ENCODE measurements at regions not wholly inside any gene's neighbourhood (a gene's known extent, or its start where the extent isn't known, plus 50 kb on each side); places are given as distances from the start of the nearest gene placed in this dataset.

DNA sequence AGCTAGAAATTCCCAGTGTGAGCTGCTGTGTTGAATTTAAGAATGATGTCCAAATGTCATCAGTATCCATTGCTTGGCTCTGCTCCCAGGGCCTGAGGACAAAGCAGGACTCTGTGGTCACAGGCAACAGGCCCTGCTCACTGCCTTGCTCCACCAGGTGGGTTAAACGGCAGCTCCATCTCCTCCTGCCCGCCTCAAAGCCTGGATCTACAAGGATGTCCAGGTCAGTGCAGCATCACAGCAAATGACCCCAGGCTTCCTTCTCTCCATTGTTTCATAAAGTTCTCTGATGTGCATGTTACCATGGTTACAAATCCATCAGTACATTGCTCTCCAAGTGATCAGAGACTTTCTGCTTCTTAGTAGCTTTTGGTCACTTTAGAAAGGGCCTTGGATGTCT is 322.0 kb upstream of the ZNF32 start:
- DNase-seq (ENCODE audit: low spot score) = no peak

DNA sequence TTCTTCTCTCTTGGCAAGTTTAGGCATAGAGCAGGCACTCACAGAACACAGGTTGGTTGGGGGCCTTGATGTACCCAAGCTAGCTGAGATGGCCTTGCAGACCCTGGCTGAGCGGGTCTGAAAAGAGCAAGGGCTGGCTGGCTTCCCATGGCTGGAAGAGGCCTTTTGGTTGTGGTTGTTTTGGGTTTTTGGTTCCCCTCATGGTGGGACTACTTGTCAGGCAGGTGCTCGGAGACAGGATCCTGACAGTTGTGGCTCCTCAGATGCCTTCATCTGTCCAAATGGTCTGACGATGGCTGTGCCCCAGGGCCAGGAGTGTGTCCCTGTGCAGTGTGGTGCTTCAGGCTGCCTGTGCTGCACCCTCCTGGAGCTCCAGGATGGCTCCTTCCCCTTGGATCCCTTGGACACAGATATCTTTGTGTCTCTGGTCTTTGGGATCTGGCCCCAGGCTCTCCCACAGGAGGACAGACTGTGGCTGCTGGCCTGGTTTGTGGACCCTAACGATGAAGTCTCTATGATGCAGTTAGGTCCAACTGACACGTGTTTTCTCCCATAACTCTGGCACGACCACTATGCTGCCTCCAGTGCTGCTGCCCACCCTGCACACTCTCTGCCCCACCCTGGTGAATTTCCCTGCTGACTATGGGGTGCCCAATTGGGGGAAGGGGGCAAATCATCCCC is 321.5 kb upstream of the ZNF32 start:
- no peak for DNase-seq (ENCODE audit: low spot score)

DNA sequence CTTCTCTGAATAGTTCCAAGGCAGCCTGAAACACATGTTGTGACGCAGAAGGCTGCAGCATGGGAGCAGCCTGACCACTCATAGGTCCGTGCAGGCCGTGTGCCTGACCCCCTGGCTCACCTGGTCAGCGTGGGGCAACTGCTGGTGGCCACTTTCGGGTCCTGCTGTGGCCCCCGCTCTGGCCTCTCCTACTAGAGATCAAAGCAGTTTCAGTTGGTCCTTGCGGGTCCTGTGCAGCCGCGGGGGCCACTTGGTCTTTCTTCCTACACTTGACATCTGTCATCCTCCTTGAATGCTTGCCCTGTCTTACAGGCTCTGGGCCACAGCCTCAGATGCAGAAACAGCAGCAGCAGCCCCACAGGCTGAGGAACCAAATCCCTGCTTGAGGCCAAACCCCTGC is 320.8 kb upstream of the ZNF32 start:
- no peak for DNase-seq (ENCODE audit: low spot score)

DNA sequence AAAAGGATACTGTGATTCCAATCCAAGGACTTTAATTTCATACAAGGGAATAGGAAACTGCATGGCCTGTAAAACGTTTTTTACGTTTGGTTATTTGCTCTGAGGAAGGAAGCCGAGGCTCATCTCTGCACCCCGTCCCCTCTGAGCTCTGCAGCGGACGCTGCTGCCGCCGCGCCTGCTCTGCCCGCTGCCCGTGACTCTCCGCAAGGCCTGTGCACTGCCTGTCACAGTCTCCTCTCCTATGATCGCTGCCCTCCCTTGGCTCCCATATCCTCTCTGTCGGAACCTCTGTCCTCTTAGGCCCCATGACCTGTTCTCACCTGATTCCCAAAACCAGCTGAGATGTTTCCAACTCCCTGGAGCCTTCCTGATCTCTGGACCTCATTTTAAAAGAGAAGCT is 320.3 kb upstream of the ZNF32 start:
- no peak for DNase-seq (ENCODE audit: low spot score)

DNA sequence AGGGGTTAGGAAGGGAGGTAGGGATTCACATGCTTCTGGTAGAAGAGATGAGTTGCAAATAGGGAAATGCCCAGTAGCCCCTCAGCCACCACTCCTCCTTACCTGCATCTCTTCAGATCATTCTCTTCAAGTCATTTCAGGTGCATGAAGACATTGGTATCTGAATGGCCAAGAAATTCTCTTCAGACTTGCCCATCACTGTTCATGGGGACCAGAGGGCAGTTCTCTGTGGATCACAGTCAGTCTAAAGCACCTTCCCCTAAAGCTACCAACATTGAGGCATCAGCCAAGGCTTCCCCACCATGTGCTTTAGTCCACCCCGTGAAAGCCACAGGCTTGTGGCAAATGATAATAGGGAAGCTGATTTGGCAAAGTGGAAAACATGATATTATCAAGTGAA is 319.4 kb upstream of the ZNF32 start:
- no peak for DNase-seq (ENCODE audit: low spot score)

DNA sequence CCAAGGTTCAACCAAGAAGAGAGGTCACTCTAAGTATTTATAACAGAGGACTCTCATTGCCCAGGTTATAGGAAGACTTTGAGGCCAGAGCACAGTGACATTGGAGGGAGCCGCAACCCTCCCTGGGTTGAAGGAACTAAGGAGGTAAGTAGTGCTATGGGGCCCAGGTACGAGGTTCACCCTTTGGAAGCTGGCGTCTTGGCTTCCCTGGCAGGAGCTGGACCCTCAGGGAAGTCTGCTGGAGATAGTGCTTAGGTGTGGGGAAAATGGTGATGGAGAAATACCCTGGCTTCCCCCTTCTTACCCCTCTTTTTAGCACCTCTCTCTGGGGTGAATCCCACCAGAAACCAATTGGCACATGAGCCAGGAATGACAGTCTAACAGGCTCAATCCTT is 317.9 kb upstream of the ZNF32 start:
- no peak for DNase-seq (ENCODE audit: low spot score)

DNA sequence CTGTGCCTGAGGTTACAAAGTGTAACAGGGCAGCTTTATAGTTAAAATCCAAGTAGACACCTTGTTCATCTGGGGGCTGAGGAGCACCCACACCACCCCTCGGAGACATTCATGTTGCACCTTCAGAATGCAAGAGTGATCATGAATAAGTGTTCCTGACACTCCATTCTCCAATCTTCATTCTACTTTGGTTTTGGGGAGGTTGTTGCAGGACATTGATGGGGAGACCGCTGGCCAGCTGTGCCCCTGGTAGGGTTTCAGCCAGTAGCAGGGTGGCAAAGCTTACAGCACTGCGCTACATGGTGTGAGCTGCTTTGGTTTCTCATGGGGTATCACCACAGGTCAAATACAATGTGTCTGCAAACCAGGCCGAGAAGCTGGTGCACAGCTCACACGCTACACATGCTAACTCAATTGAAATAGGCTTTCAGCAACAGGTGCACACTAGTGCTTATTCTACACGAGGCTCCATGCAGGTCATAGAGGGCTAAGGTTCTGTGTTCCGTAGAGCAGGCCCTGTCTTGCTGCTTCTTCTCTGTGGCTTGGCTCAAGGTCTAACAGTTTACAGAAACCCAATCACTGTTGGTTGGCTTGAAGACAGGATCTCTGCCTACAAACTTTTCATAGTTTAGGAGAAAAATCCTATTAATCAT is 317.4 kb upstream of the ZNF32 start:
- DNase-seq (ENCODE audit: low spot score) = no peak

DNA sequence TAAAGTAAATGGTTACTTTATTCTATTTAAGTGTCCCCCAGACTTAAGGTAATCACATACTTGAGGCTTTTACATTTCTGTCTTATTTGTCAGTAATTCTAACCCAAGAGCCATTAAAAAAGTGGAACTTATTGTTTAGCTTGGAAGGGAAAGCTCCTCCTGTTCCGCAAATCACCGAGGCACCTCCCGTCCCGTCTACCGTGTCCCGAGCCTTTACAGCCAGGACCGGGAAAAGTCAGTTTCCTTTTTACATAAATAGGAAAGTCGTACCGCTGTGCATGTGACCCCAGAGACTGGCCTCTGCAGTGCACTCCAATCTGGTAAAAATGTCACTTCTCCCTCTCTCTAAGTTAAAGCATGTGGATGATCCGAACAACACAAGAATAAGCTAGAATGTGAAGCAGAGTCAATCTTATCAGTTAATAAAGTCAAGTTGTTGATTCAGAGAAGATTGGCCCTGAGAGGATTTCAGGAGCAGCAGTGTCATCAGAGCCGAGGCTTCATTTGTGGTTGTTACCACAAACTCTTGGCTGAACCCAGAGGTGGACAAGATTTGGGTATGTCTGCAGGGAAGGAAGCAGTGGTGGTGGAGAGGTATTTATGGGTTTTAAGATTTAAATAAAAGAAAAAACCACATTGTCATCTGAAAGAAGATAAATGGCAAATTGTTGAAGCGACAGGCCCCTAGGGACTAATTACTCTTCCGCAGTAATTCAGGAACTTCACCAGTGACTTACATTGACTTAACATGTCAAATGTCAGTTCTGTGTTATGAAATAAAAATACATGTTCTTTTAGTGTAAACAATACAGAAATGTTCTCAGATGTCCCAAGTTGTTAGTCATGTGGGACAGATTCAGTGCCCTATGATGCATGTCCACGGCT is 316.6 kb upstream of the ZNF32 start:
- DNase-seq (ENCODE audit: low spot score) = no peak

DNA sequence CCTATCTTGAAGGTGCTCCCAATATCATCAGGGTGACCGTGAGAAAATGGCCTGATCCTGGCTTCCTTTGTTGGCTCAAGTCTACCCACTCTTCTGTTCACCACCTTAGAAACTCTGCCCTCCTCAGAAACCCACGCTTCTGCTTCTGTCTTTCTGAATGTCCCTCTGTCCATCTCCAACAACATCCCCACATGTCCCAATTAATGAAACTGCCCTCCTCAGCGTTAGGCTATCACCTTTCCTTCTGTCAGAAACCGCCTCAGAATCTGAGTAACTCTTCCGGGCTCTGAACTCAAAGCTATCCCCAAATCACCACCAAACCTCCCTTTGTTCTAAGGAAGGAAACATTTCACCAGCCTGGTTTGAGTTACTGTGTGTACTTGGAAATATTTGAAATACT is 315.8 kb upstream of the ZNF32 start:
- DNase-seq (ENCODE audit: low spot score) = no peak

DNA sequence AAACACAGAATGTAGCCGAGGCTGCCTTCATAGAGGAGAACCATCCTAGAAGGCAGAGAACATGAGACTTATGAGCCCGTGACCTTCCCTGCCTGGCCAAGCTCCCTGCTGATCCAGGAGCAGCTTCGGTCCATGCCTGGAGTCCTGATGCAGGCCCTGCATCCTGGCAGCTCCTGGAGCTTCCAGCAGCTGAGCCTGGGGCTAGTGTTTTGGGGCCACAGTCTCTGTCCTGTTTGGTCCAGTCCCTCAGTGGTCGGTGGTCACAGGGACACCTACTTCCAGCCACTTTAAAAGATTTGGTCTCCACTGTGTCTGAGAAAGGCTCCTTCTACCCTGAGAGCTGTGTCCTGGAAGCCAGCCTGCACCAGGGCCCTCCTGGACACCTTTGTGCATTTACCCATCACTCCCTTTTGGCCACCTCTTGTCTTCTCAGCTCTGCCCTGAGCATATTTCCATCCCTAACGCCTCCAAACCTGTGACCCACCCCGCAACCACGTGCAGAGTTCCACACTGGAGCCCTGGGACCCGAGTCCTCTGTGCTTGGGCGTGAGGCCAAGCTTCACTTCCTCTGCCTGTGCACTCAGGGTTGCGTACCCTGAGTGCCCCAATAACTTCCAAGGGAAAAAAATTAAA is 315.2 kb upstream of the ZNF32 start:
- DNase-seq (ENCODE audit: low spot score) = no peak

DNA sequence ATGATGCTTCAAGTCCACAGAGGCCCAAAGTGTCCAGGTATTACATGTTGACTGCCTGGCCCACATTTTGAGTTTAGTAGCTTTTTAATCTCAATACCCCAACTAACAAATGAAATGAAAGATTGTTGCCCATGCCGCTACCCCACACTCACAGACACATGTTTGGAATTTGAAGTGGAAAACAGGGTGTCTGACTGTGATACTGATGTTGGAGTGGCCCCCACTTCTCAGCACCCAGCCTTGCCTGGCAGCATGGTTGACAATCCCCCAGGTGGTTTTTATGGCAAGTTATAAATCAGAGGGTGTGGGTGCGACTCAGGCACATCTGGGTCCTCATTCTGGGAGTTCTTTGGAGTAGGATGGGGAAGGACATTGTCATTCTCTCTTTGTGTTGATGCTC is 314.7 kb upstream of the ZNF32 start:
- no peak for DNase-seq (ENCODE audit: low spot score)

DNA sequence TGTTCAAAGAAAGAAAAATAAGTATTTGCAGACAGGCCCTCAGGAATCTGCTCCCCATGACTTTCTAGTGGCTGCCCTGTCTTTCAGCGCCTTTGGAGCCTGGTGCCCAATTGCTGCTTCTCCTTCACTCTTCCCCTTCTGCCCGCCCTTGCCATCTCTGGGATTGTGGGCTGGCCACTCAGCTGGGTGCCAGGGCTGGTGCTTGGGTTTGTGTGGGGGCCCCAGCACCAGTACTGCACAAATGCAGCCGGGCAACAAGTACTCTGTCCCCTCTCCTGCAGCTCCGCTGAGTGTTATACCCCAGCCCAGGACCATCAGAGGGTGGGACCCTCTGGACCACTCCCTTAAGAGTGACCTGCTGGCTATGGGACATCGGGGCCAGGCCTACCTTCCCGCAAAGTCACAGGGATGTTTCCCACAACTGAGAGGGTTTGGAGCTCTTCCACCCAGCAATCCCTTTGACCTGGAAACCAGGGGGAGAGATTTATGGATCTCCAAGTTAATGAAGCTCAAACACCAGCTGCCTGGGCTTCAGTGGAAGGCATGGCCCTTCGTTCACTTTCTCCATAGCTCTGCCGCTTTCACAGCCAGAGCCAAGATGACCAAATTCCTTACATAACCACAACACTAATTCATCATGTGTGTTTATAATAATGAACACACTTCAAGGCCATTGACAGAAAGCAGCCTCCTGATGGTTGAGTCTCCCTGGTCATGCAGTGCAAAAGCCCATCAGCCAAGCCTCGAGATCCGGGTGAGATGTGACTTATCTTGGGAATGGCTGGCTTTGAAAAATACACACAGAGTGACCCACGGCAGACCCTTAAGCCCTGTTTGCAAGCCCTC is 313.9 kb upstream of the ZNF32 start:
- no peak for DNase-seq (ENCODE audit: low spot score)

DNA sequence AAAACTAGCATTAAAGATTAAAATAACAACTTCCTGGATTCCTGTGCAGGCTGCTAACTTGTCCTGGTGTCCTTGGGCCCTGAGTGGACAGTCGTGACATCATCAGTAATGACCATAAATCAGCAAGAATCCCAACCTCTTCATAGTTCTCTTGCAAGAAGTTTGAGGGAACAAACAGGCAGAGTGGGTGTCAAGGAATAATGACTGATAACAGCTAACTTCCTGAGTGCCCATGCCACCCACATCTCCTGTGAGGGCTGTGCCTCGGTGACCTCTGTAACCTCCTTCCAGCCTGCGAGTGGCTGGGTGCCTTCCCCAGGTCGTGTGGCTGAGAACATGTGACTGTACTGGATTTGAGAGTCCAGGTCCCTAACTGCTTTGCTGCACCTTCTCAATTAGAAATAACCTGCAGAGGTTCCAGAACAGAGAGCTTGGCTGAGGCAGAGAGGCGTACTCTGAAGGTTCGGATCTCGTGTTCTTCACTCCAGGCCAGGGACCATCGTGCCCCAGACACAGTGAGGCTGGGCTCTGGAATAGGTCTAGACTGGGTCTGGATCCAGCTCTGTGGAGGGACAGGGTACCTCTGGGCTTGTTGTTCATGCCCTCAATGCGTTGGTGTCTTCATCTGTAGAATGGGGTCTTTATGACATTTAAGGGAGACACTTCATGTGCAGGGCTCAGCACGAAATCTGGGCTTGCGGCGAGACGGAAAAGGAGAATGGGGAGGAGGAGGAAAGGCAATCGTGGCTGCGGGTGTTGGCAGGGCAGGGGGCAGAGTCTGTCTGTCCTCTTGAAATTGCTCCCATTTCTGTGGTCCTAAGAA is 313.1 kb upstream of the ZNF32 start:
- no peak for DNase-seq (ENCODE audit: low spot score)

DNA sequence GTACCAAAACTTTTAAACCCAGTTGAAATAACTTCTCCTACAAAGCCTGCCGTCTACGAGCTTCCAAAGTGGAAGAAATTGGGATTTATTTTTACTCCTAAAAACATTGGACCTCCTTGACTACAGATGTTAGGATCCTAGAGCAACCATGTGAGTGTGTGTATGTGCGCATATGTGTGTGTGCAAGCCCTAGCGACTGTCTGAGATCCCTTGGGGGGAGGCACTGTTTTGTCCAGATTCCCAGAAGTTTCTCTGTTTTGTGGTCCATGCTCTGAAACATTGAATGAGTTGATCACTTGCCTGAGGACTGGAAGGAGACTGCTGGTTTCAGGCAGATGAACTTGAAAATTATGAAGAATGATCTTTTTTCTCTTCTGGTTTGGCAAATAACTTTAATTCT is 312.3 kb upstream of the ZNF32 start:
- DNase-seq (ENCODE audit: low spot score) = no peak

DNA sequence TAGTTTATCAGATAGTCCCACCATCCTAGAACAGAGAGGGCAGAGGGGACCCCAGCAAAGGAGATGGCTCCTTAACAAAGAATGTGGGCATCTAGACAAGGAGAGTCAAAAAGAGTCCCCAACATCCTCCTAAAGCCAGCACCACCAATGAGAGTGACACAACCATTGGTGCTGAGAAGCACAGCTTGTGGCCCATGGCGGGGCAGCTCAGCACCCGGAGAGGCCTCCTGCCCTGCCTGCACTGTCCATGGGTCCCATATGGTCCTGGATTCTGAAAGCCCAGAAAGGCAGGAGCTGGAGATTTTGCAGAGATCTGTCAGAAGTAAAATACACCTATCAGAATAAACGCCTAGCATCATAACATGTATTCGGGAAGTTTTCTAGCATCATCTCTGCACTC is 311.8 kb upstream of the ZNF32 start:
- DNase-seq (ENCODE audit: low spot score) = no peak

DNA sequence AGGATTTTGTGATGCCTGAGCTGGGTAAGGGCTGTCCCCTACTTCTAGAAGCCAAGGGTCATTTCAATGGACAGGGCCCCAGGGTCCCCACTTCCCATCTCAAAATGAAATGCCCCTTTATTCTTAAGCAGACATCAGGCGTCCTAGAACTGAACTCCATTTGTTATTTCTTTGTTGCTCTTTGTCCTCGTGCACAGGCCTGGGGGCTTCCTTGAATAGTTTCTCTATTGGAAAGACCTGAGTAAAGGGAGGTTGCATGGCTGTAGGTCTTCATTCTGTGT is 311.4 kb upstream of the ZNF32 start:
- no peak for DNase-seq (ENCODE audit: low spot score)

DNA sequence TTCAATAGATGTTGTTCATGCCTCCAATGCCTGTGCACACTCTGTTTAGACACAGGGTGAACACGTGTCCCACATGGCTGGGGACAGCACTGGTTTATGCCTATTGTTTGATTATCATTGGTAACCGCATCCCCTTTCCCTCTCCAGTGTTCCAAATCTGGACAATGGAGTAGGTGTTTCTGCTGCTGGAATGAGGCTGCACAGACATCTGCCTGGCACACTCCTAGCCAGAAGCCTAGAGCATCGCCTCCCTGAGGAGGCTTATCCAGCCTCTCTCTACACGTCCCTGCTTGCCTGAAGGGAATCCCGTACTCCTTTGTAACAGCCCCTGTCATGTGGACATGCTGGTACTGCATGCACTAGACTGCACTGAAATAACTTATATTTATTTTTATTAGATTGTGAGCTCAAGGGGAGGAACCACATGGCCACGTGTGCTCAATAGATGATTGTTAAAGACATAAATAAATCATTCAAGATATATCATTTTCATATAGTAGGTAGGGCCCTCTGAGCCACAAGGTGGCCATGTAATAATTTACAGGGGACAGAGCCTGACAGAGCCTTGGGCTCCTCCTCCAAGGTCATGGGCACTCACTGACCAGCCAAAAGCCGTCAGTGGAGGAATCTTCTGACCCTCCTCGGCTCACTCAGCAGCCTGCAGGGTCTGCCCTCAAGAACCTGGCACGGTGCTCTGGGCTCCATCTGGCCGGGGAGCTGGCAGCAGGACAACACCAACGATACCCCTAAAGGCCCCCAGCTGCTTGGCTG is 310.9 kb upstream of the ZNF32 start:
- no peak for DNase-seq (ENCODE audit: low spot score)

DNA sequence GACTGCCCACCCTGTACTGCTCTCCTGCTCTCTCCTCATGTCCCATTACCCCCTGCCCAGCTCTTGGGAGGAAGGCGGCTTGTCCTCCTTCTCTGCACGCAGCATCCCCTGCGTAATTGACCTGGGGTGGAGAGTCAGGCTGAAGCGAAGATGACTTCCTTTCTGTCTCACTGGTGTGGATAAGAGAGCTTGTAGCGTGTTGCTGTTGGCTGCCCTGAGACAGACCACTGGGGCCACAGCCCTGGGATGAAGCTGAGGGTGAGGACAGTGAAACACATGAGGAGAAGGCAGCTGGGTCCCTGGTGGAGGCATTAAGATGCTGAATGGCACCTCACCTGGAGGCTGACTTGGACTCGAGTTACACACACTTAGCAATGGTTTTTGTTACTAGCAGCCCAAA is 310.3 kb upstream of the ZNF32 start:
- DNase-seq (ENCODE audit: low spot score) = no peak

DNA sequence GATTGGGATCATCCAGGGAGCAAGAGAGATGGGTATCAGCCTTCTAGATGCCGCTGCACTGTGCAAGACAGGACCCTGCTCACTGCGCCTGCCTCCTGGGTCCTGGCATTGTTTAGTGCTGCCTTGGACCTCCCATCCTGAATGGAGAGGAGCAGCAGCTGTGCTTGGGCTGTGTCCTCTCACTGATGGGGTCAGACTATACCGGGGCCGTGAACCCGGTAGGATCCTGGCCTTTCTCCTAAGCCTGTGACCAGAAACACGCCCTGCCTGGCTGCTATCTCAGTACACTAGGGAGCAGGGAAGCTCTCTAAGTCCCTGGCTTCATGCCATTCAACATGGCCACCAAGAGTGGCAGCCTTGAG is 309.4 kb upstream of the ZNF32 start:
- no peak for DNase-seq (ENCODE audit: low spot score)

DNA sequence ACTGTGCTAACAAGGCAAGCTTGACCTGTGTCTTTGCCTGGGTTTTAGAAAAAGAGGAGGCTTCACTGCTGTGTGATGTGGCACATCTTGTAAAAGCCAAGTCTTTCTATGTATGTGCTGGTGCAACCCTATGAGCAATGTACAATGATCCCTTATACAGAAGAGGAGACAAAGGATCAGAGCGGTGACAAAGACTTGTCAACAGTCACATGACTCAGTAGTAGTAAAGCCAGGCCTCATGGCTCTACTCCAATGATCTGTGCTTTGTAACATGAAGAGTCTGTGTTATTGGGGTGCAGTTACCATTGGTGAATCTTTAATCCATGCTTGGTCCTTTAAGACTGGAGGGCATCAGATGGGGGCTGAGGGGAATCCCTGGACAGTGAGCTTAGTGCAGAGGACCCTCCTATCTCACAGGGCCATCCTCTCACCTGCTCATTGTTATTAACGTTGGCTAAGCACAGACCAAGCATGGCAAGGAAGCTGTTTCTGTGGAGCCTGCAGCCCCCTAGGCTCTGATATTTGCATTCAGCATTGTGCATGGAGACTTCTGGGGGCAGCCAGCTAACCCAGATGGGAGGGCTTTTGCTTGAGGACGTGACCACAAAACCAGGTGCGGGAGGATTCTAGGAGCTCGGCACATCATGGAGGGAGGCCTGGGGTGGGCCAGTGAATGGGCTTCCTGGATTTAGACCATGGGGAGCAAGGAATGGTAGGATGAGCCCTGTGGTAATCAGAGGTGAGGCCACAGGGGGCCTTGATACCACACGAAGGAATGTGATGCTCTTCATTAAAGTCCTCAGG is 308.8 kb upstream of the ZNF32 start:
- DNase-seq (ENCODE audit: low spot score) = no peak
